GM12892 (cell line): ENCODE measurements at regions not wholly inside any gene's neighbourhood (a gene's known extent, or its start where the extent isn't known, plus 50 kb on each side); places are given as distances from the start of the nearest gene placed in this dataset.

ENCODE experiments used
- POLR2AphosphoS5 ChIP-seq: IDR thresholded peaks from 2 replicates; pipeline ENCODE4 v1.6.1; 2011; ENCODE audit warnings: low read depth, low read length, control low read depth
- TAF1 ChIP-seq: IDR thresholded peaks from 2 replicates; pipeline ENCODE4 v1.6.1; 2011; ENCODE audit warnings: low read depth, mild to moderate bottlenecking, control low read depth, low read length, borderline replicate concordance

- no peak for TF ChIP-seq POLR2AphosphoS5
- TF ChIP-seq TAF1, result no peak
Observed at GRCh38 chr11:90355200-90355599, 132.4 kb upstream of the CHORDC1 start.
